Caco-2 (cell line): ENCODE measurements at regions not wholly inside any gene's neighbourhood (a gene's known extent, or its start where the extent isn't known, plus 50 kb on each side); places are given as distances from the start of the nearest gene placed in this dataset.

Experiments
- BruUV-seq: library from RNA; stranded (reverse); fragments of 400-500 nt; replicated peaks from 2 replicates; lab custom pipeline; 2021; lab: Mats Ljungman, UMichigan
- CTCF ChIA-PET: fragments of 300-600 bp; sonication (Branson Sonifier 250); formaldehyde crosslinking; loops from one replicate; lab custom pipeline; 2022; ENCODE audit warnings: antibody characterized with exemption; lab: Charles Lee
- POLR2A ChIA-PET: fragments of 300-600 bp; sonication (Branson Sonifier 250); formaldehyde crosslinking; loops from one replicate; lab custom pipeline; 2022; ENCODE audit warnings: antibody characterized with exemption; lab: Charles Lee
- DNase-seq, 2 experiments: peaks; one replicate each; pipeline versions ENCODE4 v3.0.0 to v3.0.0-alpha.2; 2020 to 2022
- H3K27me3 ChIP-seq: replicated peaks from 2 replicates; pipeline ENCODE4 v1.6.0; 2011; ENCODE audit warnings: low read length; ENCODE audit not compliant: control insufficient read depth, insufficient read depth
- H3K36me3 ChIP-seq: 2 replicates; pipeline ENCODE4 v1.5.1; 2011; ENCODE audit warnings: low read length; ENCODE audit not compliant: control insufficient read depth, insufficient read depth
- H3K4me1 ChIP-seq: fragments of 250-450 bp; sonication (Bioruptor Pico); 2 replicates; pipeline ENCODE4 v1.5.1; 2020; ENCODE audit warnings: mild to moderate bottlenecking
- H3K4me3 ChIP-seq: 2 replicates; pipeline ENCODE4 v1.5.1; 2011; ENCODE audit warnings: low read depth, mild to moderate bottlenecking, control low read depth, low read length
- H3K9me3 ChIP-seq: fragments of 250-450 bp; sonication (Bioruptor Pico); 2 replicates; pipeline ENCODE4 v1.5.1; 2020; ENCODE audit warnings: mild to moderate bottlenecking, moderate library complexity
- H3K27ac Mint-ChIP-seq: one replicate; pipeline ENCODE4 v1.8.0; 2022; ENCODE audit warnings: mixed read lengths; ENCODE audit not compliant: unreplicated experiment
- H3K27me3 Mint-ChIP-seq: one replicate; pipeline ENCODE4 v1.8.0; 2022; ENCODE audit warnings: mixed read lengths; ENCODE audit not compliant: insufficient read depth, unreplicated experiment
- H3K36me3 Mint-ChIP-seq: one replicate; pipeline ENCODE4 v1.8.0; 2022; ENCODE audit warnings: mild to moderate bottlenecking, mixed read lengths; ENCODE audit not compliant: insufficient read depth, unreplicated experiment
- H3K4me1 Mint-ChIP-seq: one replicate; pipeline ENCODE4 v1.8.0; 2022; ENCODE audit warnings: low read depth, mixed read lengths; ENCODE audit not compliant: unreplicated experiment
- H3K4me3 Mint-ChIP-seq: one replicate; pipeline ENCODE4 v1.8.0; 2022; ENCODE audit warnings: mild to moderate bottlenecking, moderate library complexity, mixed read lengths; ENCODE audit not compliant: unreplicated experiment
- H3K9me3 Mint-ChIP-seq: one replicate; pipeline ENCODE4 v1.8.0; 2022; ENCODE audit warnings: mixed read lengths; ENCODE audit not compliant: unreplicated experiment
- intact Hi-C: fragments of 100-400 bp; cut with micrococcal nuclease; formaldehyde crosslinking; loops from one replicate; pipeline ENCODE4 v1.10.0; 2022; ENCODE audit not compliant: unreplicated experiment
- TF ChIP-seq, protein P1 (sequence below), 2 experiments: fragments of 200-600 bp in 1 of 2; IDR thresholded peaks; 1 replicate in 1 of 2; 2 replicates in 1 of 2; pipeline versions ENCODE4 v1.5.1 to v1.8.0; 2011 to 2022; ENCODE audit warnings: antibody characterized with exemption in 1 of 2, control low read depth in 1 of 2, inconsistent platforms in 1 of 2, low read depth in 1 of 2, low read length in 1 of 2, mild to moderate bottlenecking in 1 of 2, moderate library complexity in 1 of 2; ENCODE audit not compliant: insufficient read depth in 1 of 2, severe bottlenecking in 1 of 2, unreplicated experiment in 1 of 2

DNA sequence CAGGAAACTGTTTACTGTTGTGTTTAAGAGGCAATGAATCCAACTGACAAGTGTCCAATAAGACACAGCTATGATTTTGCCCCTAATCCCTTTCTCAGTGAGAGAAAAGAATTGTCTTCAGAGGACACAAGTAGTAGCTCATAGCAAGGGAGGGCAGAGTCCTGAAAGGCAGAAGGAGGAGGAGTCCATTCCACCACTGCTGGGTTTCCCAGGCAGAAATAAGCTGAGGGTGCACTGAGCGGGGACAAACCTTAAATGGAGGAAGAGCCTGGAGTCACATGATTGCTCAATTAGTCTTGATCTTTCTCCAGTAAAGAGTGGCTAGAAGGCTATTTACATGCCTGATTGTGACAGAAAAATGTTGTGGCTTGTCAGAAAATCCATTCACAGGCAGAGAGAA is 573.8 kb downstream of the POM121L12 start:
- ChIA-PET POLR2A (no interaction called here), CTCF (no interaction called here)
- Histone ChIP-seq H3K27me3 (no peaks in the 10 kb centered on the region), H3K4me1 (no peaks in the 10 kb centered on the region), H3K36me3 (no peaks in the 10 kb centered on the region), H3K9me3 (no peaks in the 10 kb centered on the region), H3K4me3 (no peak overlapping the region)
- BruUV-seq: no TSS peak
- intact Hi-C loops: no loop called here
- TF ChIP-seq, protein P1, sequence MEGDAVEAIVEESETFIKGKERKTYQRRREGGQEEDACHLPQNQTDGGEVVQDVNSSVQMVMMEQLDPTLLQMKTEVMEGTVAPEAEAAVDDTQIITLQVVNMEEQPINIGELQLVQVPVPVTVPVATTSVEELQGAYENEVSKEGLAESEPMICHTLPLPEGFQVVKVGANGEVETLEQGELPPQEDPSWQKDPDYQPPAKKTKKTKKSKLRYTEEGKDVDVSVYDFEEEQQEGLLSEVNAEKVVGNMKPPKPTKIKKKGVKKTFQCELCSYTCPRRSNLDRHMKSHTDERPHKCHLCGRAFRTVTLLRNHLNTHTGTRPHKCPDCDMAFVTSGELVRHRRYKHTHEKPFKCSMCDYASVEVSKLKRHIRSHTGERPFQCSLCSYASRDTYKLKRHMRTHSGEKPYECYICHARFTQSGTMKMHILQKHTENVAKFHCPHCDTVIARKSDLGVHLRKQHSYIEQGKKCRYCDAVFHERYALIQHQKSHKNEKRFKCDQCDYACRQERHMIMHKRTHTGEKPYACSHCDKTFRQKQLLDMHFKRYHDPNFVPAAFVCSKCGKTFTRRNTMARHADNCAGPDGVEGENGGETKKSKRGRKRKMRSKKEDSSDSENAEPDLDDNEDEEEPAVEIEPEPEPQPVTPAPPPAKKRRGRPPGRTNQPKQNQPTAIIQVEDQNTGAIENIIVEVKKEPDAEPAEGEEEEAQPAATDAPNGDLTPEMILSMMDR (IDR thresholded peaks at IDR 0.05; ENCODE audit: insufficient read depth in 1 of 2, low read depth in 1 of 2, low read length in 1 of 2, severe bottlenecking in 1 of 2, unreplicated experiment in 1 of 2): no peak
- H3K27me3 Mint-ChIP-seq: no peaks in the 10 kb centered on the region
- H3K27ac Mint-ChIP-seq: no peak overlapping the region
- no peak overlapping the region for H3K4me3 Mint-ChIP-seq
- no peaks in the 10 kb centered on the region for H3K4me1 Mint-ChIP-seq
- no peaks in the 10 kb centered on the region for H3K9me3 Mint-ChIP-seq
- no peaks in the 10 kb centered on the region for H3K36me3 Mint-ChIP-seq
- no peak for DNase-seq

DNA sequence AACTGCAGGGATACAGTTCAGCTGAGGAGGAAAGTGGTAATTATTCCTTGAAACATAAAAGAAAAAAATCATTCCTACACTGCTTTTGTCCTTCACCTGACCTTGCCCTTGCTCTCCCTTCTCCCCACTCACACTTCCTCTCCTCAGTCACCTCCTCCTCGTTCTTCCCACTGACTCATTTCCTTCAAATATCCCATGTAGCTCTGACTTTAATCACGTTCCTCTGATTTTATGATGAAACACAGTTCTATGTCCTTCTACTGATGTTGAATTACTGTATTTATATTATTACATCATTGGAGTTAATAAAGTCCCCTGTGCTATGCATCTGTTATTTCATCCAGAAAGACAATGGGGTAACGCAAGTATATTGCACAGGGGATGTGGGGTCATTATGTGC is 575.6 kb downstream of the POM121L12 start:
- no peaks in the 10 kb centered on the region for H3K9me3 Mint-ChIP-seq
- no peak overlapping the region for H3K4me3 ChIP-seq
- ChIA-PET CTCF (no interaction called here), POLR2A (no interaction called here)
- no TSS peak for BruUV-seq
- H3K27ac Mint-ChIP-seq: no peak overlapping the region
- no peaks in the 10 kb centered on the region for H3K27me3 ChIP-seq
- no peaks in the 10 kb centered on the region for H3K27me3 Mint-ChIP-seq
- DNase-seq: no peak
- no peaks in the 10 kb centered on the region for H3K4me1 ChIP-seq
- H3K36me3 Mint-ChIP-seq: no peaks in the 10 kb centered on the region
- TF ChIP-seq, protein P1 (IDR thresholded peaks at IDR 0.05; ENCODE audit: insufficient read depth in 1 of 2, low read depth in 1 of 2, low read length in 1 of 2, severe bottlenecking in 1 of 2, unreplicated experiment in 1 of 2): no peak
- no peaks in the 10 kb centered on the region for H3K36me3 ChIP-seq
- H3K9me3 ChIP-seq: no peaks in the 10 kb centered on the region
- no peak overlapping the region for H3K4me3 Mint-ChIP-seq
- no peaks in the 10 kb centered on the region for H3K4me1 Mint-ChIP-seq
- intact Hi-C loops: no loop called here

DNA sequence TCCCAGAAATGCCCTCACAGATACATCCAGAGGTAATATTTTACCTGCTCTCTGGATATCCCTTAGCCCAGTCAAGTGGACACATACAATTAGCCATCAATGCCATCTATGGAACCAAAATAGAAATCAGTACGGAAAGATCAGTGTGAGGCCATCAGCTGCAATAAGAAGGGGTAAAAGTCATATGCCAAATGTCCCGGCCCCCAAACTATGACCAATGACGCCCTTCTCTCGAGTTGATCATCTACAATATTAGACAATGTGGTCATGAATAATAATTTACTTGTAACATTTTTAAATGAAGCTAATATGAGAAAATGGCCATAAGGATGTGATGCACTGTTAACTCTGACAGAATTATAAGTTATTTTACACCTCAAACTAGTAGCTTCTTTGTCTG is 588.9 kb downstream of the POM121L12 start:
- intact Hi-C loops: no loop called here
- Mint-ChIP-seq H3K9me3 (no peaks in the 10 kb centered on the region), H3K27ac (no peak overlapping the region), H3K27me3 (no peaks in the 10 kb centered on the region), H3K36me3 (no peaks in the 10 kb centered on the region), H3K4me1 (no peaks in the 10 kb centered on the region), H3K4me3 (no peak overlapping the region)
- BruUV-seq: no TSS peak
- H3K36me3 ChIP-seq: no peaks in the 10 kb centered on the region
- H3K27me3 ChIP-seq: no peaks in the 10 kb centered on the region
- ChIA-PET CTCF (no interaction called here), POLR2A (no interaction called here)
- TF ChIP-seq, protein P1 (IDR thresholded peaks at IDR 0.05; ENCODE audit: insufficient read depth in 1 of 2, low read depth in 1 of 2, low read length in 1 of 2, severe bottlenecking in 1 of 2, unreplicated experiment in 1 of 2): no peak
- no peak for DNase-seq
- H3K4me3 ChIP-seq: no peak overlapping the region
- no peaks in the 10 kb centered on the region for H3K4me1 ChIP-seq
- no peaks in the 10 kb centered on the region for H3K9me3 ChIP-seq
